K562 (cell line): ENCODE measurements at regions not wholly inside any gene's neighbourhood (a gene's known extent, or its start where the extent isn't known, plus 50 kb on each side); places are given as distances from the start of the nearest gene placed in this dataset.
A peak's percentile ranks its signal among the peaks of the same experiment; 100 is the strongest.

Experiments used
- ATAC-seq: fragments of 200-7000 bp; cut with Tn5 transposase; 3 replicates; pipeline ENCODE4 v1.9.1; 2020; ENCODE audit warnings: moderate library complexity
- BruUV-seq: library from RNA; stranded (reverse); fragments of 400-500 nt; replicated peaks from 2 replicates; lab custom pipeline; 2021; lab: Mats Ljungman, UMichigan
- CTCF ChIA-PET: fragments of 300-600 bp; formaldehyde crosslinking; extraction: SDS; loops from one replicate; lab custom pipeline; 2021; ENCODE audit warnings: low intra/inter-chr PET ratio; lab: Yijun Ruan, JAX
- POLR2A ChIA-PET: fragments of 300-600, 350-650 bp; sonication (Branson Sonifier 250); formaldehyde crosslinking; extraction: SDS; loops from one replicate; lab custom pipeline; 2021; ENCODE audit warnings: antibody characterized with exemption, inconsistent platforms; lab: Yijun Ruan, JAX
- DNase-seq, 4 experiments: peaks; one replicate each; pipeline versions ENCODE4 v3.0.0 to v3.0.0-alpha.2; 2011 to 2018; ENCODE audit warnings: low spot score in 3 of 4, mixed read lengths in 3 of 4; ENCODE audit errors: extremely low read depth in 1 of 4
- FAIRE-seq: peaks from 2 replicates; lab custom pipeline; 2011; peaks lifted over from hg19 to GRCh38; lab: Jason Lieb, UNC
- H2AFZ ChIP-seq: 2 replicates; pipeline ENCODE4 v1.6.0; 2011; ENCODE audit warnings: low read depth, low read length, control low read depth, inconsistent platforms
- H3K27ac ChIP-seq: fragments of 200-600 bp; 3 replicates; pipeline ENCODE4 v1.8.0; 2011; ENCODE audit warnings: low read depth, mild to moderate bottlenecking, control low read depth, inconsistent platforms, low read length, moderate library complexity, mixed read lengths; ENCODE audit errors: extremely low read depth
- H3K27me3 ChIP-seq, 2 experiments: fragments of 300-600 bp in 1 of 2; 2 replicates in 1 of 2; 3 replicates in 1 of 2; pipeline versions ENCODE4 v1.6.0 to v1.8.0; 2011; ENCODE audit warnings: inconsistent platforms in 2 of 2, low read length in 2 of 2, mild to moderate bottlenecking in 1 of 2, mixed read lengths in 1 of 2, moderate library complexity in 1 of 2; ENCODE audit not compliant: control insufficient read depth in 2 of 2, insufficient read depth in 2 of 2
- H3K36me3 ChIP-seq: fragments of 300-600 bp; 3 replicates; pipeline ENCODE4 v1.8.0; 2011; ENCODE audit warnings: mild to moderate bottlenecking, low read length, inconsistent platforms; ENCODE audit not compliant: control insufficient read depth, insufficient read depth
- H3K4me1 ChIP-seq, 2 experiments: fragments of 200-600 bp in 1 of 2; replicated peaks in 1 of 2; 2 replicates in 1 of 2; 3 replicates in 1 of 2; pipeline versions ENCODE4 v1.5.1 to v1.8.0; 2011; ENCODE audit warnings: inconsistent platforms in 2 of 2, low read length in 2 of 2, mild to moderate bottlenecking in 1 of 2, mixed read lengths in 1 of 2, moderate library complexity in 1 of 2; ENCODE audit not compliant: control insufficient read depth in 2 of 2, insufficient read depth in 2 of 2
- H3K4me2 ChIP-seq: 2 replicates; pipeline ENCODE4 v1.6.1; 2011; ENCODE audit warnings: low read length, control low read depth, inconsistent platforms, mixed read lengths; ENCODE audit not compliant: insufficient read depth
- H3K4me3 ChIP-seq: fragments of 200-600 bp; sonication (generic), shearing (Covaris generic); 2 replicates; pipeline ENCODE4 v1.5.1; 2016; ENCODE audit warnings: control low read depth, inconsistent platforms
- H3K79me2 ChIP-seq: fragments of 200-600 bp; 3 replicates; pipeline ENCODE4 v1.8.0; 2011; ENCODE audit warnings: low read length, inconsistent platforms; ENCODE audit not compliant: control insufficient read depth, insufficient read depth
- H3K9ac ChIP-seq, 2 experiments: 2 replicates each; pipeline versions ENCODE4 v1.6.0 to v1.6.1; 2011; ENCODE audit warnings: low read depth in 2 of 2, low read length in 2 of 2, control low read depth in 1 of 2, inconsistent platforms in 1 of 2, mild to moderate bottlenecking in 1 of 2, mixed read lengths in 1 of 2; ENCODE audit not compliant: insufficient read depth in 1 of 2
- H3K9me1 ChIP-seq: one replicate; pipeline ENCODE4 v1.6.0; 2011; ENCODE audit warnings: inconsistent platforms, mild to moderate bottlenecking, low read length, moderate library complexity; ENCODE audit not compliant: control insufficient read depth, insufficient read depth
- H3K9me3 ChIP-seq: replicated peaks from 2 replicates; pipeline ENCODE4 v1.5.1; 2011; ENCODE audit warnings: low read depth, low read length, inconsistent platforms; ENCODE audit not compliant: control insufficient read depth, insufficient read depth
- H4K20me1 ChIP-seq: replicated peaks from 2 replicates; pipeline ENCODE4 v1.6.1; 2011; ENCODE audit warnings: low read length, inconsistent platforms, mixed read lengths; ENCODE audit not compliant: control insufficient read depth, insufficient read depth
- BHLHE40 ChIP-seq: IDR thresholded peaks from 2 replicates; pipeline ENCODE4 v1.6.1; 2011; ENCODE audit warnings: low read length, improper control_type of control experiment
- DIDO1 ChIP-seq: fragments of 450-650 bp; IDR thresholded peaks from 2 replicates; pipeline ENCODE4 v1.6.1; 2016; ENCODE audit warnings: low read depth, missing biosample characterization, missing genetic modification characterization
- ESRRA ChIP-seq: fragments of 450-650 bp; IDR thresholded peaks from 2 replicates; pipeline ENCODE4 v1.6.1; 2014; ENCODE audit warnings: low read depth, mild to moderate bottlenecking, moderate library complexity, borderline replicate concordance
- FOXA1 ChIP-seq: fragments of 450-650 bp; IDR thresholded peaks from 2 replicates; pipeline ENCODE4 v1.6.1; 2016; ENCODE audit warnings: mild to moderate bottlenecking, borderline replicate concordance
- FUS ChIP-seq: fragments of 200-400 bp; formaldehyde crosslinking; optimal IDR thresholded peaks from 2 replicates; pipeline ENCODE3; 2017; ENCODE audit warnings: low read depth, low read length
- GABPA ChIP-seq: fragments of 200-800 bp; sonication (Bioruptor generic); conservative IDR thresholded peaks from 2 replicates; pipeline ENCODE4 v1.6.1; 2016; ENCODE audit warnings: low read depth, missing genetic modification characterization, missing compliant biosample characterization
- GATAD2A ChIP-seq: fragments of 450-650 bp; IDR thresholded peaks from 2 replicates; pipeline ENCODE4 v1.6.1; 2017
- PCBP1 ChIP-seq: fragments of 200-400 bp; formaldehyde crosslinking; IDR thresholded peaks from 2 replicates; pipeline ENCODE4 v1.6.1; 2018; ENCODE audit warnings: mild to moderate bottlenecking, low read depth, low read length; ENCODE audit not compliant: poor library complexity, severe bottlenecking
- POLR3G ChIP-seq: IDR thresholded peaks from 2 replicates; pipeline ENCODE4 v1.6.1; 2011; ENCODE audit not compliant: insufficient read length, insufficient replicate concordance; ENCODE audit errors: extremely low read depth
- PPARD ChIP-seq: fragments of 250-450 bp; sonication (Bioruptor Pico); IDR thresholded peaks from 2 replicates; pipeline ENCODE4 v1.8.0; 2022; ENCODE audit warnings: inconsistent platforms, mild to moderate bottlenecking, moderate library complexity
- TRIM25 ChIP-seq: fragments of 450-650 bp; IDR thresholded peaks from 2 replicates; pipeline ENCODE4 v1.7.0; 2016; ENCODE audit warnings: borderline replicate concordance
- ZC3H11A ChIP-seq: IDR thresholded peaks from 2 replicates; pipeline ENCODE4 v1.6.1; 2012; ENCODE audit warnings: low read depth, low read length, improper control_type of control experiment
- ZZZ3 ChIP-seq: fragments of 450-650 bp; IDR thresholded peaks from 2 replicates; pipeline ENCODE4 v1.6.1; 2016; ENCODE audit warnings: antibody characterized with exemption, mild to moderate bottlenecking, moderate library complexity
- WGBS: fragments of 100-300 bp; shearing (Covaris generic); methylation state at CpG from one replicate; pipeline ENCODE4 v1.1.6; 2016; ENCODE audit warnings: low coverage, mixed read lengths; ENCODE audit not compliant: insufficient coverage; ENCODE audit errors: missing lambda C conversion rate; 5-methylcytosine and 5-hydroxymethylcytosine counted together
- in situ Hi-C: fragments of 300-500 bp; cut with MboI; formaldehyde crosslinking; loops from 4 replicates; pipeline ENCODE4 v1.15.0; 2018; ENCODE audit warnings: inconsistent platforms, mixed read lengths
- intact Hi-C: fragments of 100-400 bp; cut with micrococcal nuclease; formaldehyde crosslinking; loops from 2 replicates; pipeline ENCODE4 v1.14.2; 2022
- TF ChIP-seq, protein P1 (sequence below), 2 experiments: fragments of 450-650 bp; formaldehyde crosslinking in 1 of 2; IDR thresholded peaks; 2 replicates each; pipeline versions ENCODE4 v1.4.0 to v1.6.1; 2014 to 2020; ENCODE audit warnings: mild to moderate bottlenecking in 2 of 2, borderline replicate concordance in 1 of 2, low read depth in 1 of 2

GRCh38 chr7:10122551-10123100 is 851.0 kb upstream of the PHF14 start:
- H3K9me3 ChIP-seq = peaks cover 2% of the 10 kb centered on the region; the same call in 1 of the 2 replicates
- WGBS = 2% methylated on average over 4 of the region's 4 CpGs
- H2AFZ ChIP-seq = no peak overlapping the region
- H3K79me2 ChIP-seq = no peaks in the 10 kb centered on the region
- no peak overlapping the region for H3K4me2 ChIP-seq
- no peak for ATAC-seq
- DNase-seq = peak in 1 of 4 experiments; percentile 9
- no TSS peak for BruUV-seq
- no peaks in the 10 kb centered on the region for H3K36me3 ChIP-seq
- H3K9me1 ChIP-seq = no peaks in the 10 kb centered on the region
- no peak overlapping the region for H3K9ac ChIP-seq
- H3K4me1 ChIP-seq = no peaks in the 10 kb centered on the region
- ChIA-PET CTCF (no interaction called here), POLR2A (no interaction called here)
- H3K27me3 ChIP-seq = no peaks in the 10 kb centered on the region
- no peaks in the 10 kb centered on the region for H4K20me1 ChIP-seq
- no peak overlapping the region for H3K27ac ChIP-seq
- no peak overlapping the region for H3K4me3 ChIP-seq
- intact Hi-C loops = no loop called here
- in situ Hi-C loops = no loop called here
- no peak for FAIRE-seq
- TF ChIP-seq TRIM25 = no peak
- TF ChIP-seq BHLHE40 = peak; percentile 27; the same call in 1 of the 2 replicates
- TF ChIP-seq FUS = no peak
- TF ChIP-seq, protein P1, sequence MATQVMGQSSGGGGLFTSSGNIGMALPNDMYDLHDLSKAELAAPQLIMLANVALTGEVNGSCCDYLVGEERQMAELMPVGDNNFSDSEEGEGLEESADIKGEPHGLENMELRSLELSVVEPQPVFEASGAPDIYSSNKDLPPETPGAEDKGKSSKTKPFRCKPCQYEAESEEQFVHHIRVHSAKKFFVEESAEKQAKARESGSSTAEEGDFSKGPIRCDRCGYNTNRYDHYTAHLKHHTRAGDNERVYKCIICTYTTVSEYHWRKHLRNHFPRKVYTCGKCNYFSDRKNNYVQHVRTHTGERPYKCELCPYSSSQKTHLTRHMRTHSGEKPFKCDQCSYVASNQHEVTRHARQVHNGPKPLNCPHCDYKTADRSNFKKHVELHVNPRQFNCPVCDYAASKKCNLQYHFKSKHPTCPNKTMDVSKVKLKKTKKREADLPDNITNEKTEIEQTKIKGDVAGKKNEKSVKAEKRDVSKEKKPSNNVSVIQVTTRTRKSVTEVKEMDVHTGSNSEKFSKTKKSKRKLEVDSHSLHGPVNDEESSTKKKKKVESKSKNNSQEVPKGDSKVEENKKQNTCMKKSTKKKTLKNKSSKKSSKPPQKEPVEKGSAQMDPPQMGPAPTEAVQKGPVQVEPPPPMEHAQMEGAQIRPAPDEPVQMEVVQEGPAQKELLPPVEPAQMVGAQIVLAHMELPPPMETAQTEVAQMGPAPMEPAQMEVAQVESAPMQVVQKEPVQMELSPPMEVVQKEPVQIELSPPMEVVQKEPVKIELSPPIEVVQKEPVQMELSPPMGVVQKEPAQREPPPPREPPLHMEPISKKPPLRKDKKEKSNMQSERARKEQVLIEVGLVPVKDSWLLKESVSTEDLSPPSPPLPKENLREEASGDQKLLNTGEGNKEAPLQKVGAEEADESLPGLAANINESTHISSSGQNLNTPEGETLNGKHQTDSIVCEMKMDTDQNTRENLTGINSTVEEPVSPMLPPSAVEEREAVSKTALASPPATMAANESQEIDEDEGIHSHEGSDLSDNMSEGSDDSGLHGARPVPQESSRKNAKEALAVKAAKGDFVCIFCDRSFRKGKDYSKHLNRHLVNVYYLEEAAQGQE (IDR thresholded peaks at IDR 0.05; ENCODE audit: borderline replicate concordance) = peak; percentile 7; the same call in 1 of the 2 replicates
- TF ChIP-seq, protein P1 (CRISPR knock-in tag; IDR thresholded peaks at IDR 0.05; ENCODE audit: low read depth) = no peak
- TF ChIP-seq POLR3G = no peak
- no peak for TF ChIP-seq PPARD (CRISPR knock-in tag)
- TF ChIP-seq ESRRA = no peak
- no peak for TF ChIP-seq DIDO1 (tag)
- TF ChIP-seq FOXA1 = no peak
- no peak for TF ChIP-seq ZZZ3
- TF ChIP-seq GATAD2A = no peak
- no peak for TF ChIP-seq PCBP1
- TF ChIP-seq ZC3H11A = no peak
- TF ChIP-seq GABPA (tag) = no peak
